ENCODE measurements at regions not wholly inside any gene's neighbourhood (a gene's known extent, or its start where the extent isn't known, plus 50 kb on each side); places are given as distances from the start of the nearest gene placed in this dataset.

DNA sequence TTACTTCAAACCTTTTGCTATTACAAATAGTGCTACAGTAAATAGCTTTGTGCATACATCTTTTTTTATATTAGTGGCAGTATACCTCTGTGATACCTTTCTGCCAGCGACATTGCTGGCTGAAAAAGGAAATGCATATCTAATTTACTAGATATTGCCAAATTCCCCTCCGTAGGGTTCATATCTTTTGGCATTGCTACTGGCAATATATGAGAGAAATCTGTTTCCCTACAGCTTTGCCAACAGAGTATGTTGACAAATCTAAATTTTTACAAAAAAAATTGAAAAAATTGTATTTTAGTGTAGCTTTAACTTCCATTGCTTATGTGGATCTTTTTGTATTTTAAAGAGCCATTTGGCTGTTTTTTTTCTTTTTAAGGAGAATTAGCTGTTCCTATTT, 426.7 kb downstream of the TRIB2 start (continued):
- TF ChIP-seq, protein P1, sequence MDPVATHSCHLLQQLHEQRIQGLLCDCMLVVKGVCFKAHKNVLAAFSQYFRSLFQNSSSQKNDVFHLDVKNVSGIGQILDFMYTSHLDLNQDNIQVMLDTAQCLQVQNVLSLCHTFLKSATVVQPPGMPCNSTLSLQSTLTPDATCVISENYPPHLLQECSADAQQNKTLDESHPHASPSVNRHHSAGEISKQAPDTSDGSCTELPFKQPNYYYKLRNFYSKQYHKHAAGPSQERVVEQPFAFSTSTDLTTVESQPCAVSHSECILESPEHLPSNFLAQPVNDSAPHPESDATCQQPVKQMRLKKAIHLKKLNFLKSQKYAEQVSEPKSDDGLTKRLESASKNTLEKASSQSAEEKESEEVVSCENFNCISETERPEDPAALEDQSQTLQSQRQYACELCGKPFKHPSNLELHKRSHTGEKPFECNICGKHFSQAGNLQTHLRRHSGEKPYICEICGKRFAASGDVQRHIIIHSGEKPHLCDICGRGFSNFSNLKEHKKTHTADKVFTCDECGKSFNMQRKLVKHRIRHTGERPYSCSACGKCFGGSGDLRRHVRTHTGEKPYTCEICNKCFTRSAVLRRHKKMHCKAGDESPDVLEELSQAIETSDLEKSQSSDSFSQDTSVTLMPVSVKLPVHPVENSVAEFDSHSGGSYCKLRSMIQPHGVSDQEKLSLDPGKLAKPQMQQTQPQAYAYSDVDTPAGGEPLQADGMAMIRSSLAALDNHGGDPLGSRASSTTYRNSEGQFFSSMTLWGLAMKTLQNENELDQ (tag by site-specific recombination; IDR thresholded peaks at IDR 0.05; ENCODE audit: low read depth) = no peak
- TF ChIP-seq ZBTB1 (tag by site-specific recombination; IDR thresholded peaks at IDR 0.05) (no peak), ZNF629 (tag by site-specific recombination; IDR thresholded peaks at IDR 0.05) (no peak), ZNF132 (tag by site-specific recombination; IDR thresholded peaks at IDR 0.05; ENCODE audit: borderline replicate concordance) (no peak), ZNF169 (tag by site-specific recombination; IDR thresholded peaks at IDR 0.05) (no peak), SCRT2 (tag by site-specific recombination; IDR thresholded peaks at IDR 0.05) (no peak), ZNF221 (tag by site-specific recombination; IDR thresholded peaks at IDR 0.05; ENCODE audit: borderline replicate concordance) (no peak), ZBTB8A (tag by site-specific recombination; IDR thresholded peaks at IDR 0.05) (no peak), ZNF112 (tag by site-specific recombination; IDR thresholded peaks at IDR 0.05) (no peak), ZNF223 (tag by site-specific recombination; IDR thresholded peaks at IDR 0.05) (no peak)
- TF ChIP-seq, protein P2, sequence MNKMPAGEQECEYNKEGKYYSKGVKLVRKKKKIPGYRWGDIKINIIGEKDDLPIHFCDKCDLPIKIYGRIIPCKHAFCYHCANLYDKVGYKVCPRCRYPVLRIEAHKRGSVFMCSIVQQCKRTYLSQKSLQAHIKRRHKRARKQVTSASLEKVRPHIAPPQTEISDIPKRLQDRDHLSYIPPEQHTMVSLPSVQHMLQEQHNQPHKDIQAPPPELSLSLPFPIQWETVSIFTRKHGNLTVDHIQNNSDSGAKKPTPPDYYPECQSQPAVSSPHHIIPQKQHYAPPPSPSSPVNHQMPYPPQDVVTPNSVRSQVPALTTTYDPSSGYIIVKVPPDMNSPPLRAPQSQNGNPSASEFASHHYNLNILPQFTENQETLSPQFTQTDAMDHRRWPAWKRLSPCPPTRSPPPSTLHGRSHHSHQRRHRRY (tag by site-specific recombination; IDR thresholded peaks at IDR 0.05) = no peak
- TF ChIP-seq, protein P3, sequence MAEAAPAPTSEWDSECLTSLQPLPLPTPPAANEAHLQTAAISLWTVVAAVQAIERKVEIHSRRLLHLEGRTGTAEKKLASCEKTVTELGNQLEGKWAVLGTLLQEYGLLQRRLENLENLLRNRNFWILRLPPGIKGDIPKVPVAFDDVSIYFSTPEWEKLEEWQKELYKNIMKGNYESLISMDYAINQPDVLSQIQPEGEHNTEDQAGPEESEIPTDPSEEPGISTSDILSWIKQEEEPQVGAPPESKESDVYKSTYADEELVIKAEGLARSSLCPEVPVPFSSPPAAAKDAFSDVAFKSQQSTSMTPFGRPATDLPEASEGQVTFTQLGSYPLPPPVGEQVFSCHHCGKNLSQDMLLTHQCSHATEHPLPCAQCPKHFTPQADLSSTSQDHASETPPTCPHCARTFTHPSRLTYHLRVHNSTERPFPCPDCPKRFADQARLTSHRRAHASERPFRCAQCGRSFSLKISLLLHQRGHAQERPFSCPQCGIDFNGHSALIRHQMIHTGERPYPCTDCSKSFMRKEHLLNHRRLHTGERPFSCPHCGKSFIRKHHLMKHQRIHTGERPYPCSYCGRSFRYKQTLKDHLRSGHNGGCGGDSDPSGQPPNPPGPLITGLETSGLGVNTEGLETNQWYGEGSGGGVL (tag by site-specific recombination; IDR thresholded peaks at IDR 0.05) = no peak

- H3K27ac ChIP-seq (ENCODE audit: extremely low read depth, low read depth, low read length) = no peak overlapping the region
- no peak overlapping the region for H3K4me3 ChIP-seq (ENCODE audit: low read depth, low read length)
- H3K36me3 ChIP-seq (ENCODE audit: control insufficient read depth in 2 of 2, insufficient read depth in 1 of 2, low read length in 2 of 2) = no peaks in the 10 kb centered on the region
- ChIA-PET CTCF (no interaction called here), POLR2A (no interaction called here)
- H3K9me3 ChIP-seq (ENCODE audit: control insufficient read depth, insufficient read depth, low read depth, low read length) = no peaks in the 10 kb centered on the region
- no peaks in the 10 kb centered on the region for H3K4me1 ChIP-seq (ENCODE audit: control insufficient read depth, insufficient read depth, low read length)
- TF ChIP-seq, protein P4, sequence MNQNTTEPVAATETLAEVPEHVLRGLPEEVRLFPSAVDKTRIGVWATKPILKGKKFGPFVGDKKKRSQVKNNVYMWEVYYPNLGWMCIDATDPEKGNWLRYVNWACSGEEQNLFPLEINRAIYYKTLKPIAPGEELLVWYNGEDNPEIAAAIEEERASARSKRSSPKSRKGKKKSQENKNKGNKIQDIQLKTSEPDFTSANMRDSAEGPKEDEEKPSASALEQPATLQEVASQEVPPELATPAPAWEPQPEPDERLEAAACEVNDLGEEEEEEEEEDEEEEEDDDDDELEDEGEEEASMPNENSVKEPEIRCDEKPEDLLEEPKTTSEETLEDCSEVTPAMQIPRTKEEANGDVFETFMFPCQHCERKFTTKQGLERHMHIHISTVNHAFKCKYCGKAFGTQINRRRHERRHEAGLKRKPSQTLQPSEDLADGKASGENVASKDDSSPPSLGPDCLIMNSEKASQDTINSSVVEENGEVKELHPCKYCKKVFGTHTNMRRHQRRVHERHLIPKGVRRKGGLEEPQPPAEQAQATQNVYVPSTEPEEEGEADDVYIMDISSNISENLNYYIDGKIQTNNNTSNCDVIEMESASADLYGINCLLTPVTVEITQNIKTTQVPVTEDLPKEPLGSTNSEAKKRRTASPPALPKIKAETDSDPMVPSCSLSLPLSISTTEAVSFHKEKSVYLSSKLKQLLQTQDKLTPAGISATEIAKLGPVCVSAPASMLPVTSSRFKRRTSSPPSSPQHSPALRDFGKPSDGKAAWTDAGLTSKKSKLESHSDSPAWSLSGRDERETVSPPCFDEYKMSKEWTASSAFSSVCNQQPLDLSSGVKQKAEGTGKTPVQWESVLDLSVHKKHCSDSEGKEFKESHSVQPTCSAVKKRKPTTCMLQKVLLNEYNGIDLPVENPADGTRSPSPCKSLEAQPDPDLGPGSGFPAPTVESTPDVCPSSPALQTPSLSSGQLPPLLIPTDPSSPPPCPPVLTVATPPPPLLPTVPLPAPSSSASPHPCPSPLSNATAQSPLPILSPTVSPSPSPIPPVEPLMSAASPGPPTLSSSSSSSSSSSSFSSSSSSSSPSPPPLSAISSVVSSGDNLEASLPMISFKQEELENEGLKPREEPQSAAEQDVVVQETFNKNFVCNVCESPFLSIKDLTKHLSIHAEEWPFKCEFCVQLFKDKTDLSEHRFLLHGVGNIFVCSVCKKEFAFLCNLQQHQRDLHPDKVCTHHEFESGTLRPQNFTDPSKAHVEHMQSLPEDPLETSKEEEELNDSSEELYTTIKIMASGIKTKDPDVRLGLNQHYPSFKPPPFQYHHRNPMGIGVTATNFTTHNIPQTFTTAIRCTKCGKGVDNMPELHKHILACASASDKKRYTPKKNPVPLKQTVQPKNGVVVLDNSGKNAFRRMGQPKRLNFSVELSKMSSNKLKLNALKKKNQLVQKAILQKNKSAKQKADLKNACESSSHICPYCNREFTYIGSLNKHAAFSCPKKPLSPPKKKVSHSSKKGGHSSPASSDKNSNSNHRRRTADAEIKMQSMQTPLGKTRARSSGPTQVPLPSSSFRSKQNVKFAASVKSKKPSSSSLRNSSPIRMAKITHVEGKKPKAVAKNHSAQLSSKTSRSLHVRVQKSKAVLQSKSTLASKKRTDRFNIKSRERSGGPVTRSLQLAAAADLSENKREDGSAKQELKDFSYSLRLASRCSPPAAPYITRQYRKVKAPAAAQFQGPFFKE (tag by site-specific recombination; IDR thresholded peaks at IDR 0.05; ENCODE audit: borderline replicate concordance) = no peak
- no peak for TF ChIP-seq ZNF404 (tag by site-specific recombination; IDR thresholded peaks at IDR 0.05)
- TF ChIP-seq OVOL3 (tag by site-specific recombination; IDR thresholded peaks at IDR 0.05) = no peak
- TF ChIP-seq, protein P5, sequence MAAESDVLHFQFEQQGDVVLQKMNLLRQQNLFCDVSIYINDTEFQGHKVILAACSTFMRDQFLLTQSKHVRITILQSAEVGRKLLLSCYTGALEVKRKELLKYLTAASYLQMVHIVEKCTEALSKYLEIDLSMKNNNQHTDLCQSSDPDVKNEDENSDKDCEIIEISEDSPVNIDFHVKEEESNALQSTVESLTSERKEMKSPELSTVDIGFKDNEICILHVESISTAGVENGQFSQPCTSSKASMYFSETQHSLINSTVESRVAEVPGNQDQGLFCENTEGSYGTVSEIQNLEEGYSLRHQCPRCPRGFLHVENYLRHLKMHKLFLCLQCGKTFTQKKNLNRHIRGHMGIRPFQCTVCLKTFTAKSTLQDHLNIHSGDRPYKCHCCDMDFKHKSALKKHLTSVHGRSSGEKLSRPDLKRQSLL (tag by site-specific recombination; IDR thresholded peaks at IDR 0.05) = no peak
- TF ChIP-seq ZNF449 (tag by site-specific recombination; IDR thresholded peaks at IDR 0.05) = no peak
- TF ChIP-seq ZNF639 (tag by site-specific recombination; IDR thresholded peaks at IDR 0.05) = no peak
- TF ChIP-seq ZNF174 (tag by site-specific recombination; IDR thresholded peaks at IDR 0.05) = no peak
- no peak for TF ChIP-seq KLF17 (tag by site-specific recombination; IDR thresholded peaks at IDR 0.05)
- no peak for TF ChIP-seq ZNF830 (tag by site-specific recombination; IDR thresholded peaks at IDR 0.05; ENCODE audit: low read depth)
Observed at GRCh38 chr2:13156916-13157315, 440.2 kb downstream of the TRIB2 start.
